CD4-positive, alpha-beta T cell treated with Interleukin-10 for 1 hour (primary cell): ENCODE measurements at regions not wholly inside any gene's neighbourhood (a gene's known extent, or its start where the extent isn't known, plus 50 kb on each side); places are given as distances from the start of the nearest gene placed in this dataset.

Experiments used
- DNase-seq: peaks from one replicate; pipeline ENCODE4 v3.0.0-alpha.2; 2020

DNA sequence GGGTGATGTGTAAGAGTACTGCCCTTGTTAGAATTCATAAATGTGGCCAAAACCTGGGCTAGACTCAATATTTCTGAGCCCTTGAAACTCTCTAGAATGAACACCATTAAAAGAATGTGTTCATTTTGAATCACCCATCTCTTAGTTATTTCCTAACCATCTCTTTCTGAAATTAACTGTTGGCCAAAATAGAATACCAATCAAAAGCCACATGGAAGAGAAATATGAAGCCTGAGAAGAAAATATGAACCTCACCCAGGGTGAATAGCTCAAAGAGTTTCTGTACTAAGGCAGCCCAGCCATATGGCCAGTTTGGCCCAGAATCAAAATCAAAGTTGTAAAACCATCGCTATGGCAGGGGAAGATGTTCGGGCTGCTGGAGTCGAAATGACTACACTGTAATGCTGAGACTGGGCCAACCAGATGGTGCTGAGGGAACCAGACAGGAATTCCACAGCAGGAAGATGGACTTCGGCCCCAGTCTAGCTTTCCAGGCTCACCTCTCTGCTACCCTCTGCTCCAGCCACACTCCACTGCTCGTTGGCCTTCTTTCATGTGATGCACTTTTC lies 154.3 kb upstream of the ZFHX3 start:
- no peak for DNase-seq

DNA sequence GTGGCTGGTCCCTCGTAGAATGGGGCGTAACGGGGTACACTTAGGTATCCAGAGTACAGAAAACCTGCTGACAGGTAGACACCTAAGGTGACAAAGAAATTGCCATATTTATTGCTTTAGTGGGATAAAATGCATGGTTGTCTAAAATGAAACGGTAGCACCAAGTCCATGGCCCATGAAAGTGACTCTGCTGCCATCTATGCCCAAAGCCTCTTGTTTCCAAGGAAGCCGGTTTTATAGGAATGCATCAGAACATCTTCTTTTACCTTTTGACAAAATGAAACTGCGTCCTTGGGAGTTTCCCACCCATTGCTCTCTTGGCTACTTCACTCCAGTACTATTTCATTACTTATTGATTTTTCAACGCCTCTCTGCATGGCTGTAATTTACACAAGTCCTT lies 151.3 kb upstream of the ZFHX3 start:
- no peak for DNase-seq

DNA sequence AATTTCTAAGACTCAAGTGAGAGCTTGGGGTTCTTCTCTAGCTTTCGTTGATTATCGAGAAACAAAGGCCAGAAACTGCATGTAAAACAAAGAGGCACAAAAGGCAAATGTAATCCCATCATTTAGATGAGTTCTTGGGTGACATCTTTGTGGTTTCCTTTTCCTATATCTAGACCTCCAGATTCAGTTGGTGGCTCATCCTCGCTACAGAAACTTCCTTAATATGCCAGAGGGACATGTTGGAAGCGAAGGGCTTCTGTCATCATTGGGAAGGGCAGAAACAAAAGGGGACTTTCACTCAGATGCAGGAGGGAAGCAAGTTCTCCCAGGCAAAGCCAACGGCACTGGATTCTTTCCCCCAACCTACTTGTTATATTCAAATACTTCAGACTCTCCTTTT lies 150.6 kb upstream of the ZFHX3 start:
- no peak for DNase-seq

DNA sequence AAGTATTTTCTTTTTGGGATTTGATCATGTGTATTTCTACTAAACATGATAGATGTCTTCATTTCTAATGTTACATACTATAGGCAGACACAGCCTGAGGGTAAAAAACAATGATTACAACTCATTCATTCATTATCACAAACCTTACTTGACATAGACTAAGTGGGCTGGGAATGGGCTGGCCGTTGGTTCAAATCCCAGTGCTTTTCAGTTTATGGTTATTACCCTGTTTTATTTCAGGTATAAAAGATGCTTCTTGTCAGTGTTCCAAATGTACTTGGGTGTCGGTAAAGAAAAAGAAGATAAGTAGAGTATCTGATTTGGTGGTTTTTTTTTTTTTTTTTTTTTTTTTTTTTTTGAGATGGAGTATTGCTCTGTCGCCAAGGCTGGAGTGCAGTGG lies 149.7 kb upstream of the ZFHX3 start:
- DNase-seq, result no peak

DNA sequence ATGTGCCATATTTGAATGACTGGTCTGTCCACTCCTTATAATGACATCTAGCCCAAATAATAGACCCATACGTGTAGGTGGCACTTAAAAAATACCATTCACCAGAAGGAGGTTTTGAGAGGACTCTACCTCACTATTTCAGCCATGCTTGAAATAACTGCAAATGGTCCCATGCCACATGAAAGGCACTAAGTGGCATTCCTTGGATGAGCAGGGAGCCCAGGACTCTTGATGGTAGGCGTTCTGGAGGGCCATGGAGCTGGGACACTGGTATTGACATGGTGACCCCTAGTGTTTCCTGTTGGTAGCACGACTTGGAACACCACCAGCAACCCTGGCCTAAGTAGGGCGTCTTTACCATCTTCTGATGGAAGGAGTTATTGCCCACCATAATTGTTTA lies 148.7 kb upstream of the ZFHX3 start:
- peak; percentile 12 for DNase-seq

DNA sequence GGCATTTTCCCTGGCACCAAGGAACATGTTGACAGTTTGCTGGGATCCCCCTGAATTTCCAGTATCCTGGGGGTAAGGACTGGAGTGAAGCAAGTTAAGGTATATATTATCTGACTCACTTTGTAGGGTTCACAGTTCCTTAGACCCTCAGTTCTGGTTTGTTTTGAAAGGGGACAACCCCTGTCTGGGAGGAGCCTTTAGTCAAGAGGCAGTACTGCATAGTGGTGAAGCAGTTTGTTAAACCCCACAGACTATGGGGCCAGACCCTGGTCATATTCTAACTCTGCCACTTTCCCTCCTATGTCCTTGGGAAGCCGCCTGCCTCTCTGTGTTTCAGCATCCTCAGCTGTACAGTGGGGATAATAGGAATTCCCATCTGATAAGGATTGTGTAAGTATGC lies 145.5 kb upstream of the ZFHX3 start:
- no peak for DNase-seq

DNA sequence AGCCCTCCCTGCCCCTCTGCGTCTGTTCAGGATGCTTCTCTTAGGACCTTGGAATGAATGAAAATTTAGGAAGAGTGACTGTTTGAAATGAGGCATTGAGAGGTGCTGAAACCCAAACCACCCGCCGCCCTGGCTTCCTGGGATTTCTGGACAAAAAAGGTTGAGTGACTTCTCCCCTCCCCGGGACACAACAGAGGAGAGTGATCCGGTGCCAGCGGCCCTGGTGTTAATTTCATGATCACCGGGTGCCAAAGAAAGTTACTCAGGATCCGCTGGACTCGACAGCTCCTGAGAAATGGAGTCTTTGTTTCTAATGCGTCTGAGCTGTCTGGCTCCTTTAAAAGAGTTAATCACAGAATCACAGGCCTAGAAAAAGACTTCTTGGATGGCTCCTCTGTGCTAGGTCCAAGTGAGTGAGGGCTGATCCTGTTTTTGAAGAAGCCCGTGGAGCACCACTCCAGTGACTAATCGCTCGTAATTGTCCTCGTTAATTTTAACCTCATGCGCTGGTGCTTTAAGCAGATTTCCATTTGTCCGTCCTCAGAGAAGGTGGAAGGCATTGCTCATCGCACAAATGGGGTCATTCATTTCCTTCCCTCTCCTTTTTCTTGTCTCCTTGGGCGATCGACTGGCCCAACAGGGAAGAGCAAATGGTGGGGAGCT lies 144.4 kb upstream of the ZFHX3 start:
- DNase-seq, result no peak

DNA sequence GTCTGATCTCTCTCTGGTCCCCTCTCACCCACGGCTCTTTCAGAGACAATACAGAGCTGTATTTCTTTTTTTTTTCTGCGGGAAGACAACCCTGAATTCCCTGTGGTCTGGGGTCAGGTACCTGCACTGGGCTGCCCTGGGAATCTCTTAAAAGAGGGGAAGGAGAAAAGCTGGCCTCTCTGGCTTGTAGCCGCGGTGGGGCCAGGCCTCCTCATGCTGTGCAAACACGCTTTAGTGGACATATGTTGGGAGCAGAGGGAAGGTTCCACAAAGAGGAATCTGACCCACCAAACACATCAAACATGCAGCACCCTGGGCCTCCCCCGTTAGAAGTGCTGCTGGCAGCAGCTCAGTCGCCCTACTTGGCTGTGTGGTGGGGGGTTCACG lies 143.7 kb upstream of the ZFHX3 start:
- DNase-seq, result no peak

DNA sequence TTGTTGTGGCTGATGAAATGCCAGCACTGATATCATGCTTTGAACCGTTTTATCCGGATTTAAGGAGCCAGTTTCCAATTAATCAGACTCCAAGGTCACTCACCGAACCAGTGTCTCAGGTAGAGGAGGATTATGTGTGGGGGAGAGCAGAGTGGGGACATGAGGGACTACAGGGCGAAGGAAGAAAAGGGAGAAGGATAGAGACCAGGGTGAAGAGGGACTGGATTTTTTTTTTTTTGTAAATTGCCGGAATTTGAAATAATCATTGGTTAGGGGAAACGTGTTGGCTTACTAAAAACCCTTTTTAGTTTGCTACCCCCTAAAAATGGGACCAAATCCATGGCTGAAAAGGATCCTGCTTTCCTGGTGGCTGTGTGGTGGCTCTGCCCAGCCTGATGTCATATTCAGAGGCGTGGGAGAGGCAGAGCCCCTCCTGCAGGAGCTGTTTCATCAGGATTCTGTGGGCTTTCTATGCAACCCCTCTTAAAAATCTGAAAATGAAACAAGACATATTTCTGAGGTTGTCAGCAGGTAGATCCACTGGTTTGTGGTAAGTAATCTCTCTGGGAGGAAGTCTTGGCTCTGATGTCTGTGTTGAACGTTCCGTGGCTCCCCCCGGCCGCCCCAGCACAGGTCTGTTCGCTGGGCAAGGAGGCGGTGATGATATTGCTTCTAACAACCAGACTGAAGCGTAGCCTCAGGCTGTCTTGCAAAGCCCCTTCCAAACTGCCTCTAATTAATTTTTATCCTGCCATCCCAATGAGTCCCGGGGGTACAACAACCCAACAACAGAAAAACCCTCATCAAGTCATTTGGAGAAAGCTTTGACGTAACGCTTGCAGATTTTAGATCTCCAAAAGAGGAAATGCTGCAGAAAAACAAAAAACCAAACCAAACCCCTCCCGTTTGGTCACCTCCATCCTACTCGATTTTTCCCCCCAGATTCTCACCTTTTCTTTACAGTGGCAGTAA lies 143.0 kb upstream of the ZFHX3 start:
- no peak for DNase-seq

DNA sequence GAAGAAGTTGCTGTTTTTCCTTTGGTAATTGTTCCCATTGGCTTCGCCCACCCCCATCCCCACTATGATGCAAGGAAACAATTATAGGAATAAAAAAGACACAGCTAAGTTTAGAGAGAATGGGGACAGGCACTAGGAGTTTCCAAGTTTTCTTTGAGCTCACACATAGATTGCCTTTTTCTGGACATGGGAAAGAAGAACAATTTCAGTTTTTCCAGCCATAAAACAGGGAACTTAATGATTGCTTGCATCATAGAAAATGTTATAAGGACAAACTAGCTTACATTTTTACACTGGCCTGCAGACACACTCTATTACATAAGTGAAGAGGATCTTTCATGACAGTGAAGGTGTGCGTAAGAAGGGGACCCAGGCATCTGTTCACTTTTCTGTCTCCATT lies 142.3 kb upstream of the ZFHX3 start:
- no peak for DNase-seq

DNA sequence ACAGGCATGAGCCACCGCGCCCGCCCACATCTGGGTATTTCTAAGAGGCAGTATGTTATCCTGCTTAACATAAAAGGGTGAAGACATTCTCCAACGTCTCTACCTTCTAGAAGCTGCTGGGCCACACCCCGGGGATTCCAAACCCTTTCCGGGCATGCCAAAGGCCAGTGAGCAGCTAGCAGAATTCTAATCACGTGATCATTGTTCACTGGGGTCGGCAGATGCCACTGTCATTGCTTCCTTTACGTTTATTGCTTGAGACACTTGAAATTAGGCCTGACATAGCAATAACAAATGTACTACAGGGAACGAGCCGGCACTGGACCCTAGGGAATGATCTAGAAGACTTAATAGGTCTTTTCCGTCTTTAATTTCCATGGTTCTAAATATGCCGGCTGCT lies 141.2 kb upstream of the ZFHX3 start:
- DNase-seq, result no peak

DNA sequence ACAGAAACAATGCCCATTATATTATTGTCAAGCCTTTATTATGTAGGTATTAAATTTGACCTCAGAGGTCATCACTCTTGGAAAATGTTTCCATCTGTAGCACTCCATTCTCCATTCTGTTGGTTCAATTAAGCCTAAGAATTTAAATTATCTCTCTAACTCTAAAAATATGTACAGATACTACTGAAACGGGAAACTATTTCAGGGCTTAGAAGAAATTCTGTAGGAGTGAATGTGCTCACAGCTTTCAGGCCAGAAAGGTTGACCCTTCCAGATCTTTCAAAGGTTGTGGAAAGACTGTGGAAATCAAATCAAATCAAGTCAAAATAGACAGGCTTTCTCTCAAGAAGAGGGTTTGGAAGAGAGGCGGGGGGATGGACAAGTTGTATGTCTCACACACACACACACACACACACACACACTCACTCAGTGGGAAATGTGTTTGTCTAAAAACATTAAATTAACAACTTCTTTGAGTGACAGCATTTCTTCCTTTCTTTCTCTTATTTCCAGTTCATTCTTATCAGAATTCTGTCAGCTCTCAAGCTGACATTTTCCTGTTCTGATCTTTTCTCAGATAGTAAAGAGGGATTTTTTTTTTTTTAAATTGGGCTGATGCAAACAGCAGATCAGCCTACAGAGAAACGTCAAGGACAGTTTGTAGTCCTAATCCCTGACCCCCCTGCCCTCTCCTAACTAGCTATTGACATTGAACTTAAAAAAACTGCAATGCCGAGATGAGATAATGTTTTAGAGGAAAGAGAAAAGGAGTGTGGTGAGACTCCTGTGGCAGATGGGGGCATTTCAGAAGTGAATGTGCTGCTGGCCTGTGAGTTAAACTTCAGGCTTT lies 139.0 kb upstream of the ZFHX3 start:
- no peak for DNase-seq

DNA sequence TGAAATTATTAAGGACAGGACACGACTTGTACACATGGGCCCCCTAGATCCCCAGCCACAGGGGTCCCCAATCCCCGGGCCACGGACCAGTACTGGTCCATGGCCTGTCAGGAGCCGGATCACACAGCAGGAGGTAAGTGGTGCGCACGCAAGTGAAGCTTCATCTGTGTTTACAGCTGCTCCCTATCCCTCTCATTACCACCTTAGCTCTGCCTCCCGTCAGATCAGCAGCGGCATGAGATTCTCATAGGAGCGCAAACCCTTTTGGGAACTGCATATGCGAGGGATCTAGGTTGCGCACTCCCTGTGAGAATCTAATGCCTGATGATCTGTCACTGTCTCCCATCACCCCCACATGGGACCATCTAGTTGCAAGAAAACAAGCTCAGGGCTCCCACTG lies 137.8 kb upstream of the ZFHX3 start:
- DNase-seq, result no peak

DNA sequence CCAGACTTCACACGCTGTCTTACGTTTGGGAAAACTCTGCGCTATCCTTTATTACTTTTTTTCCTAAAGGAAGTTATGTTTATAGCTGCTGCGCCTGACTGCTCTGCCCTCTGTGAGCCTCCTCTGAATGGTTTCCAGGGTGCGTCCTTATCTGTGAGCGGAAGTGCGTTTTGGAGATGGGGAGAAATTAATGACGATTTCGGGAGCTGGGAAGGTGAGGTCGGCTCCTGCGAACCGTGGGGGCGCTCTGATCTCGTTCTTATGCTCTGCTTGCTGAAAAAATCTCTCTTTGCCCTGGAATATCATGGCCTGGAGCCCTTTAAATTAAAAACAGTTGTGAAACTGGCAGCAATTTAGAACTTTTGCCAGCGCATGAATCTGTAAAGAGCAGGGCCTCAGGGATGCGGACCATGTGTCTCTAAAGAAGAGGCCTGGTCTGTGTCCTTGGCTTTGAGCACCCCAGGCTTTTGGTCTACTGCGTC lies 135.7 kb upstream of the ZFHX3 start:
- DNase-seq, result no peak

DNA sequence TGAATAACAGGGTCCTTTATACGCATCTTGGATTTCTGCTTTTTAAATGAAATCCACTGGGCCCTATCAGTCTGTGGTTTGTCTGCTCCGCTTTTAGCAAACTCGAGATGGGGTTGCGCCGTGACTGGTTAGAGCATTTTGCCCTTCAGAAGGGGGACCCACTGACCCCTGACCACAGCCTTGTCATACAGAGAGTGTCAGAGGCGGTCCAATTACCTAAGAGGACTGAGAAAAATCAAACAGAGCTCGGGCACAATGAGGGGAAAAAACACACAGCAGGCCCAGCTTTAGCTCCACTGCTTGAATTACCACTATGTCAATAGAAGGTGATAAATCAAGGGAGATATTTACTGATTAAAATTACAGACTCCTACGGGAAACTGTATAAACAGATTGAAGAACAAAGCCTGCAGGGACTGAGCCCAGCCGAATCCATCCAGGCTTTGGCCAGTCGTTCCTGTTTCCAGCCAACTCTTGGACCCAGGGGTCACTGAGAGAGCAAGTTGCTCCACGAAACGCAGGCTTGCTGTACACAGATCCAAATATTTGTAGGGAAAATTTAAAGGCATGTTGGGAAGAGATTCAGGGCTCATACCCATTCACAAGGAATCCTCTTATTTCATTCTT lies 131.9 kb upstream of the ZFHX3 start:
- no peak for DNase-seq

DNA sequence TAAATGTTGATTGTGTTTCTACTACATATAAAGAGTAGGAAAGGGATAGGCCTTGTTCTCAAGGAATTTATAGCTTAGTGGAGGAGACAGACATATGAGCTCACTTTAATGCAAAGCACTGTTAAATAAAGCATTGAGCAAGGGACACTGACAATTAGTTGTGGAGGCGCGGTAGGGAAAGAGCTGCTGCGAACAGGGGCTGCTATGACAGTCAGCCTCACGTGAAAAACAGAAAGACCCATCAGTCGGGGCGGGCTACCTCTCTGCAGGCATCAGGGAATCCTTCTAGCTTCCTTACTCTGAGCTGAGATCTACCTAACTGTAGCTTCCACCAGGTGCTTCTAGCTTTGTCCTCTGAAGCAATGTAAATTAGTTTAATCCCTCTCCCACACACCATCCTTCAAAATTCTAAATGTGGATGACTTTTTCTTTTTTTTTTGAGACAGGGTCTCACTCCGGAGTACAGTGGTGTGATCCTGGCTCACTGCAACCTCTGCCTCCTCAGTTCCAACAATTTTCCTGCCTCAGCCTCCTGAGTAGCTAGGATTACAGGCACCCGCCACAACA lies 129.9 kb upstream of the ZFHX3 start:
- no peak for DNase-seq

DNA sequence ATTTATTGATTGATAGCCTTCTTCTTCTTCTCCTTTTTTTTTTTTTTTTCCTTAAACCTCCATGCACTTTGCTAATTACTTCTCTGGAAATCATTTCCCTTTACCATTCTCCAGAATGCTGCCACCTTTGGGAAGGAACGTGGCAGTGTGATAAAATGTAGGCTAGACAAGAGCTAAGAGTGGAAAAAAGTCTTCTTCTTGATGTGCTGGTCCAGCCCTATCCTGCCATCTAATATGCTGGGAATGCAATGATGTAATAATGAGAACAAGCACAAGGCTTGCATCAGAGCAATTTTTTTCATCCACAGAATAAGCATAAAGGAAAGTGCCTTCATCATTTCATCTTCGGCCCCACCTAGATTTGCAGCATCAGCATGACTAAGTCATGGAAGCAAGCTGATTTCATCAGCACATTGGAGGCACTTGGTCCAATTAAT lies 128.7 kb upstream of the ZFHX3 start:
- DNase-seq, result no peak

DNA sequence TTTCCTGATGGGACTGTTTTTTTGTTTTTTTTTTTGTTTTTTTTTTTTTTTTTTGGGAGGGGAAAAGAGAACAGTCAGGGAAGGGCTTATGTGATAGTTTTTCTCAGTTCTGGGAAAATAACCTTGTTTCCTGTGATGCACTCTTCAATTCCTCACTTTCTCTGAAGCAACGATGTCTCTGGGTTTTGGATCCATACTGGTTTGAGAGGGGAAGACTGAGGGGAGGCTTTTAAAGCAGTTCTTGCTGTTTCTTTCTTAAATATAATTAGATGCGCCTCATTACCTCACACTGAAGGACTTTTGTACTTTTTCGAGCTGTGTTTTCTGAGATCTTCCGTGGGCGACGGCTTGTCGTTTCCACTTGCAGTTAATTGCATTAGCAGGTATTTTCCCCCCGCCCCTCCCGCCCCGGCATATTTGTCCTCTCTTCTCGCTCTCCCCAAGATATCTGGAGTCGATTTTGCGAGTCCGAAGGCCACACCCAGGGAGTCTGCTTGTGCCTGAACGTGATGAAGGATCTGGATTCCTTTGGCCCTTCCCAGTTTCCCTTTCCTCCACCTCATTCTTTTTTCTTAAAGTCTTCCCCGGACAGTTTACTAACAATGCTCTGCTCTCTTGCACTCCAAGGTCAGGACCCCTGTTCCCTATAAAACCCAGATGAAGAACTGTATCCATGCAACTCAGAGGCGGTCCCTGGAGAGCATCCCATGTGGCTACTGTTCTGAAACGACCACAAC lies 125.2 kb upstream of the ZFHX3 start:
- DNase-seq, result no peak

DNA sequence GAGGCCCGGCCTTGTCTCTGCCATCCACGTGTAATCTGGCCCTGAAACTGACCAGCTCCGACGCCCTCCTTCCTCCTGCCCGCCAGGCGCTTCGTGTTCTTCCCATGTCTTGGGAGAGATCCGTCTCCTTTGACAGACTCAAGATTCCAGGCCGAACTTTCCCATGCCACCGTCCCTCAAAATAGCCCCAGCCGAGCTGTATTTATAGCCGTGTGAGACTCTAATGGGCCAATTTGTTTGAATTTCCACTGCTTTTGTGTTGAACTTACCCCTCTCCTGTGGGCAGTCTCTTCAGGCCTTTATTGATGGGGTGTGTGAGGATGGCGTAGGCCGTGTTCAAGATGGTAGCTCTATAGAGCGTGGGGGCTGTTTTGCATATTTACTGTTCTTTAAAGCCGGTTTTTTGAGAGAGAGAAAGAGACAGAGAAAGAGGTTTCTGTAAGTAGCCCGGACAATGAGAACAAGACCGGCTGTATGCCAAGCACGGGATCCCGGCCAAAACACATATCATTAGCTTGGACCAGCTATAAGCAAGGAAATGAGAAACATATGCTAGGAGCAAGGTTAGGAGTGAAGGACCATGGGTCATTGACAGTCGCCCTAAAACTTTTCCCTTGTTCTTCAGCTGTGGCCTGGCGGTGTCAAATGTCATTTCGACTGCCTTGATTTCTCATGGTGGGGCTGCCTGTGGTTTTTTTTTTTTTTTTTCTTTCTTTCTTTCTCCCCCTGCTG lies 124.5 kb upstream of the ZFHX3 start:
- no peak for DNase-seq

DNA sequence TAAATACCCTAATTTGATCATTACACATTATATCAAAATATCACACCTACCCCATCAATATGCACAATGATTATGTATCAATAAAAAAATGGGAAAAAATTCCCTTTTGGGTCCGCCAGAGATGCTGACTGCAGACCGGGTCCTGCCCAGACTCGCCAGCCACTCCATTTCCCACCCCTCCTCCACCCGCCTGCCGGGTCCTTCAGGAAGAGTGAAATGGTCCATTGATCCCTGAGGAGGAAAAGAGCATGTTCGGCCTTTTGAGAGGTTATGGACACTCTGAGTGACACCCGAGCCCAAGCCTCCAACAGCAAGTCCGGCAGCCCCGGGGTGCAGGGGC lies 123.9 kb upstream of the ZFHX3 start:
- DNase-seq, result no peak

DNA sequence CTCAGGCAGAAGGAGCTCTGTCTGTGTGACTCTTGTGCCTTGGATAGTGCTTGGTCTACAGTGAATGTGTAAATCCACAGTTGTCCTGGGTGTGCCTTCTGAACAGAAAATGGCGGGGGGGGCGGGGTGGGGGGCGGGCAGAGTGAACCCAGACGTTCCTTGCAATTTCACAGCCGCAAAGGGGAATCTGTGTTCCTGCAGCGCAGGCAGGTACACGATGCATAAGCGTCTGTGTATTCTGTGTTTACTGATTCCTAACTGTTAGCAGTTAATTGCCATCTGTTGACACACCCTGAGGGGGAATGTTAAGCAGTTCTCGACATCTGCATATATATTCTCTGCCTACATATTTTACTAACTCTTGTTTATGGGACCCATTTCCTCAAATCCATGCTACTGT lies 123.5 kb upstream of the ZFHX3 start:
- DNase-seq, result no peak
